GM19397 (cell line): ENCODE measurements at regions not wholly inside any gene's neighbourhood (a gene's known extent, or its start where the extent isn't known, plus 50 kb on each side); places are given as distances from the start of the nearest gene placed in this dataset.

ENCODE experiments used
- ATAC-seq: cut with Tn5 transposase; IDR thresholded peaks from one replicate; pipeline ENCODE4 v1.9.1; 2021; ENCODE audit warnings: mild to moderate bottlenecking, moderate library complexity; ENCODE audit not compliant: unreplicated experiment

DNA sequence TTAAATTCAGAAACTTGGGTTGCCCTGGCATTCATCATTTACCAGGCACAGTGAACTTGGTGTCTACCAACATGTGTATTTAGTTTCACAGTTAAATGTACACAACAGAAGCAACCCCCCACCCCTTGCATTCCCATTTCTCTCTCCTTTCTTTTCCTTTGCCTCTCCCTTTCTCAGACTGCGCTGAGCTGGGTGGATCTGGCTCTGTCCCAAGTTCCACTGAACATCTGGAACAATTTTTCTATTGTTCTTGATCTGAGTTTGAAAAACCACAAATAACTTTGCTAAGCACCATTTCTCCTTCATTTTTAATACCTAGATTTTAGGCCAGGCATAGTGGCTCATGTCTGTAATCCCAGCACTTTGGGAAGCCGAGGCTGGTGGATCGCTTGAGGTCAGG, 242.2 kb downstream of the ABHD5 start:
- no peak for ATAC-seq

DNA sequence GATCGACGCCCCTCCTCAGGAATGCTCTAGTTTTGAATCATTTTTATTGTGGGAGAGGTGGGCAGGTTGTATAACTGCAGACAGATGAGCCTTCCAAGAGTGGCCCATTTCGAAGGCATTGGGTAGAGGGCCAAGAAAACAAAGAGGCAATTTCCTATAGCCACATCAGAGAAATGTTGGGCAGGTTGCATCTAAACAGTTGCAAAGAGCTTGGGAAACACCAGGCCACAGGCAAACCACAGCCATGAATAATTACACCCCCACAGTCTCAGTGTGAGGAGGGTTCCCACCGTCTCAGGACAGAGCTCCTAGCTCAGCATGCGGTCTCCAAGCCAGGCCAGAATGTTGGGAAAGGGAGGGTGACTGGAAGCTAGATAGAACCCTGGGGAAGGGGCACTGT, 257.3 kb downstream of the ABHD5 start:
- ATAC-seq, result no peak

DNA sequence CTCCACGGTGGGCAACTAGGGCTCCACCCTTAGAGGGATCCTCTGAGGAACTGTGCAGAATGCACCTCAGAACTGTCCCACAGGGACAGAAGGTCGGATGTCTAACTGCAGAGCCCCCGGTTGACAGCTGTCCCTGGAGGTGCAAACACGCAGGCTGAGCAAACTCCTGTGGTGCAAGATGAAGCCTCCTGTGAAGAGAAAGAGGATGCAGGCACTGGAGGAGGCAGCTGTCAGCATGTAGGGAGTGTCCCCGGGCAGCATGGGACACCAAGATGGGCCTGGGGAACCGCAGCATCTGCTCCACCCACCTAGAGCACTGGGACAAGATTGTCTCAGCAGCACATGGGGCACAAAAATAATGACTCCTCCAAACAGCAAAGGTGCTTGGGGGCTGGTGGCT, 258.9 kb downstream of the ABHD5 start:
- no peak for ATAC-seq

DNA sequence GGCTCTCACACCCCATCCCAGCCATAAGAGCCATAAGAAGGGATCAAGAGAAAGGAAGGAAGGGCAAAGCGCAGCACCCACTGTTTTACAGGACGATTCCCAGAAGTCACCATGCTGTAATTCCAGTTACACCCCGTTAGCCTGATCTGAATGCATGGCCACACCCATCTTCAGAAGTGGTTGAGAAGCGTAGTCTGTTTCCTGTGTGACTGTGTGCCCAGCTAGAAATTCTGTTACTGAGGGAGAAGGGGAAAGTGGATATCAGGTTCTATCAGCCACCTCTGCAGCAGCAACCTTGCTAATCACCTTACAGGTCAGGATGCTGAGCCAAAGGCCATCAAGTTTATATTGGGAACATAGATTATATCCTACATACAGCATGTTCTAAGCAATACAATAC, 260.0 kb downstream of the ABHD5 start:
- no peak for ATAC-seq

DNA sequence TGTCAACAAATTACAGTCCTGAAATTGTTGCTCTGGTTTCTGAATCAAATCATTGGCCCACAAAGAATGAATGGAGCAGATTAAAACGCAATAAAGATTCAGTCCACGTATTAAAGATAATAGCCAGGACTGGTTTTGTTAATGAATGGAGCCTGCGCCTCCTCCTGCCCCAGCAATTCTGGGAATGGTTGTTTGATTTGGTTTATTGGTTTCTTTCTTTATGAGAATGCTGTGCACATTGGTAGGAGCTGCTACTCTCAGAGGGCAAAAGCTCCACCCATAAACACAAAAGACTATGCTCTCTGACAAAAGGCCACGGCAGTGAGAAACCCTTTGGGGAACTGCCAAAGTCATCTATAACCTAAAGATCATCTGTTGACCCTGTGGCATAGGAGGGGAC, 261.1 kb downstream of the ABHD5 start:
- no peak for ATAC-seq

DNA sequence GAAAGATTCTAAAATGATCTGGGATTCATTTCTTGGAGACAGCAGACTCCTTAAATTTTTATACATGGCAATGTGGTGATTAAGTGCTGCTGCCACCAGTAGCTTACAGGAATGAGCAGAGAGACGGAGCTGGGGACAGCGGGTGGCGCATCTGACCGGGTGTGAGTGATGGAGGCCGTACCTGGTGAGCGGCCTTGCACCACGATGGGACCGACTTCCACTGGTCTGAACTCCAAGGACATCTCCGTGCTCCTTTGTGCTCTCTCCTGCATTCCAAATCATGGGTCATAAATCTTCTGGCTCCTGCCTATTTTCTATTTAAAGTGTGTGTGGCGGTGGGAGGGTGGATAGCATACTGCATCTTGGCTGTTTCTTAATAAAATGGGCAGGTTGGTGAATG, 262.6 kb downstream of the ABHD5 start:
- ATAC-seq, result no peak

DNA sequence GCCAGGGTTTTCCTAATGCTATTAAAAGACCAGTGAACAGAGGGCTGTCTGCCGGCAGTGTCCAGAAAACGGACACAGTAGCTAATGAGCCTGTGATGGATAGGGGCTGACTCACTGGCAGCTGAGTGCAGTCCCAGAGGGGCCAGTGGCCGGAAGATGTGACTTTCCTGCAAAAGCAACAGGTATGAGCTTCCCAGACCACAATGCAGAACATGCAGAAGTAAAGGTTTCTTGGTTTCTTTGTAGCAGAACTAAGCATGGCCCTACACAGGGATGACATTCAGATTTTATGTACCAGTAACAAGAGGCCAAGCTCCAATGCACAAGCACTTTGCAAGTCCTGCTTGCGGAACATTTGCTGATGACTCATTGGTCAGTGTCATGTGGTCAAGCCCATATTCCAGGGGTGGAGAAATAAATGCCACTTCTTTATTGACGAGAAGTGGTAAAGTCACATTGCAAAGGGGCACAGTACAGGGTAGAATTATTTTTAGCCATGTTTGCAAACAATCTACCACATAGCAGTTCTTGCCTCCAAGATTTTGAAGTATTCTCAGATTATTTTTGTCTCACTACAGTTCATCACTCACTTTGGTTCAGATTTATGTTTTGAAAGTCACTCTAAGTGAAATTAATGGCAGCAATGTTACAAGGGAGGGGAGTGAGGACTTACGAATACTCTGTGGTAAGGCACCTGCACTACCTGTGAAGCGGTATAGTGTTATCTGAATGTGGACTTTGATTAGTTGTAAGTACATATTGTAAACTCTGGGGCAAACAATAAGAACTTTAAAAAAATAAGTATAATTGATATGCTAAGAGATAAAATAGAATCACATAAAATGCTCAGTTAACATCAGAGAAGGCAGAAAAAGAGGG, 263.3 kb downstream of the ABHD5 start:
- ATAC-seq, result no peak

DNA sequence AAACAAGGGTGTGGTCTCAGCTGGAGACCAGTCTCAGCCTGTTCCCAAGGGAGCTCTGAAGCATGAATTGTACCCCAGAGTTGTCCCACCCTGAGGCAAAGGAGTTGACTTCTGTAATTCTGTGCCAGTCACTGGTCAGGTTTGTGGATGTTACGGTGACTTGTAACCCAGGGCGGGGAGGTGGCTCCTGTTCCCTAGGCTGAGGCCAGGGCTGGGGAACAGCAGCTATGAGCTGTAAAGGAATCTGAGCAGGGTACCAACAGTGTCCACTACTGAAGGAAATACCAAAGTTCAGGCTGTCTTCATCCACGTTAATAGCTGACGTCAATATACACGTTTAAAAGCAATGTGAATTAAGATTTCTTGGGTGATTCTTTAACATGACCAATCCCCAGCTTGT, 266.2 kb downstream of the ABHD5 start:
- no peak for ATAC-seq

DNA sequence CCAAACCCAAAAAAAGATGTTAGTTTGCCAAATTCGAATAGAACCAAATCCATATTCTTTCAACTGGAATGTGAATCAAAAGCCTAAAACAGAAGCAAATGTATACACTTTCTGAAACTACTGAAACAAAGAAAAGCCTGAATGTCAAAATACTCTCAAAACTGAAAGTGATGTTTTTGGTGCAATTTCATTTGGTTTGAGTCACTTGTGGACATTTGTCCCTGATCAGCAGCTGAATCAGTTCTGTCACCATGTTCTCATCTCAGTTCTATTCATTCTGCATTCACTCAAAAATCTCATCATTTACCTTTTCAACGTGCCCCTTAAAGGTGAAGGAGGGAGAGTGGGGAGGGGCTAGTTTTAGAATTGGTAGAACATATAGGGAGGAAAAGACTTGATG, 266.8 kb downstream of the ABHD5 start:
- no peak for ATAC-seq

DNA sequence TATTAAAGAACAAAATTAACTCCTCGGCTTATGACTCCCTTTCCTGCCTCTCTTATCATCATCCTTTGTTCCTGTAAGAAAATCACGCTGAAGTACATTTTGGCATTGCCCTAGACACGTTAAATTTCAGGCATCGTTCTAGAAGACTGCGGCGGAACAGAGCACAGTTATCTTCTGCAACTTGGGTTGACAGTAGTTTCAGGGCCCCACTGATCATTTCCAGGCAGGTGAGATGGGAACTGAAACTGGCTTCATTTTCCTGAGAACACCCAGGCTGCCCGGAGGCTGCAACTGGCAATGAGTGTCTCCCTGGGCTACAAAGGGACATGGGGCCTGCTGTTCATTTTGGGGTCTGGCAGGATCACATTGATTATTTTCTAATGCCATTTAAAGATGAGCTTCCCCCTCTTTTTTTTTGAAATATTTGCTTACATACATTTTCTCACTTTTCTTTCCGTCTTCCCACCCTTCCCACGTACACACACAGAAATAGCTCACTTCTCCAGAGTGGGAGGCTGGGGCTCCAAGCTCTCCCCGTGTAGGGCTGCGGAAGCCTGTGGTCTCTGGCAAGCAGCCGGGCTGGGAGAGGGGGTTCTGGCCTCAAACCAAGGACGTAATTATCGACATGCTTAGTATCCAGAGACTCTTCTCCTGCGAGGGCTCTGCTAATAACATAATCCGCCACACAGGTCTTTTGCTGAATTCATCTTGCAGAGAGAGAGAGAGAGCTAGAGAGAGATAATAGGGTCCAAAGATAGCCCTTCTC, 267.4 kb downstream of the ABHD5 start:
- ATAC-seq, result no peak

DNA sequence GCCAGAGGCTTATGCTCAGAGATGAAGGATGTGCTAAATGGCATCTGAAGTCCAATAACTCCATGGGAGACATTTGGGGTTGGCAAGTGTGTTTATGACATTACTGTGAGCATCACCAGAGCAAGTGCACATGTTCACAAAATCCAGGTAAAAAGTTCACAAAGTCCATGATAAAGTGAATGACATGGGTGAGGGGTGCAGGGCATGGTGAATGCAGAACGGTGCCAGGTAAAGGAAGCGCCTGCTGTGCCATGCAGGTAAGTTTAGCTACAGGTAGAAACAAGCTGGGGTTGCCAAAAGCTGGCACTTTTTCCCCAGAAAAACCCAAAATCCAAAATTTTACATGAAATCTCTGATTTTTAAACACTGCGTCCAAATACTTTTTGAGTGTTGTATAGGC, 268.2 kb downstream of the ABHD5 start:
- ATAC-seq, result no peak

DNA sequence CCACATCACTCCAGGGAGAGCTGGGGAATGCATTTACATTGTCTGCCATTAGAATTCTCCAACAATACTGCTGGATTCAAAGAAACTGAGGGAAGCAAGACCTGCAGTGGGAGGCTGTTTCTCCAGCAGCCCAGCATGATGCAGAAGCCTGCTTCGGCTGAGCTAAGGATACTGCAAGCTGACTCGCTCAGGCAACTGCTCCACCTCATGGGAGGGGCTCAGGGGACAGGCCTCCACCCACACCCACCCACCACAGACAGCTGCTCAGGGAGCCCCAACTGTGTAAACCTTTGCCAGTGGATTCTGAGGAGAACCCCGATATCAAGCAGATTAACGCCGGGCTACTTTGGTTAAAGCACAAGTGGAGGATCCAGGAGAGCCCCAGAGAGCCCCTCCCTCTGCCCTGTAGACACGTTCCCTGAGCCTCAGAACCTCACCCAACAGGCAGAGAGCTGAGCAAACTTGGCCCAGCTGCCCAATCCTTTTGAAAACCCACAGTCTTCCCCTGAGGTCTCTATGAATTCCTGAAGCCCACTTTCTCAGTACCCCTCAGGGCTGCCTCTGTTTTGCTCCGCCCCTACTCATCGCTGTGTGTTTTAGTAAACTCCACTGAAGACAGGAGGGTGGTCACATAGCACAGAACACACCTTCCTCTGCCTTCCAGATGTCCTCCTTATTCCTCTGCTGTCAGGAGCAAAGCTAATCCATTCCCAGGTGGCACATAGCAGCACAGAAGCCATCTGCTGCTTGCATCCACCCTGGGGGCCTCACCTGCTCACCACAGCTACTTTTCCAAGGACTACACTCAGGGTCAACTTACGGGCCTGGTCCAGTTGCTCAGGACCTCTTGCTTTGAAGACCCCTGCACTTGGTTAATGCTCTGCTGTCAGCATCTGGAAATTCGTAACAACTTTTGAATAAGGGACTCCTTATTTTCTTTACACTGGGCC, 269.0 kb downstream of the ABHD5 start:
- no peak for ATAC-seq

DNA sequence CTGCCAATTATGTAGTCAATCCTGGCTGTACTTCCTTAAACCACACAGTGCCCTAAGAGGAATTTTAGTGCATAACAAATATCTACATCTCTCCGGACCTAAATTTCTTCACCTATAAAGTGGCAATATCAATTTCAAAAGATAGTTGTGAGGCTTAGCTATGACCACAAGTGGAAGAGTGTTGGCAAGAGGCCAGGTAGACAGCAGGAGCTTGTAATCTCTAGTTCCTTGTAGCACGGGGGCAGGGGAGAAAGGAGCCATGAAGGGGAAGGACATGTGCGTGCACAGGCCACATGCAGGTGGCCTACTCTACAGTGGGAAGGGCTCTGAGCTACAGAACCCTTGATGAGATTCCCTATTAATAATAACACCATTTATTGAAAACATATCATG, 269.7 kb downstream of the ABHD5 start:
- ATAC-seq, result no peak

DNA sequence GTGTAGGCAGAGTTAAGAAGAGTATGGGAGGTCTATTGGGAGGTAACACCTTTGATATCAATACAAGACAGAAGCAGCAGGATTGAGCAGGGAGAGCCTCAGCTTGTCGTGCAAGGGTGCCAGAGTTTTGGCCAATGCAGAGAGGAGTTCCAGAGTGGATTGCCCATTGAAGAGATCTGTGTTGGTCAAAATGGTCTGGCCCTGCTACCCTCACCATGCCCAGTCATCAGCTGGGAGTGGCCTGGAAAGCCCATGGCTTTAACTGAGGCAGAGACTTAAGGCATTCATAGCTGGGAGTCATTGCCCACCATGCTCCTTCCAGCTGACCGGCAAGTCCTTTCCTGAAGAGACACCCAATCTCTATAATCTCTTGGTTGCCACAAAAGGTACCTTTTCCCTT, 271.3 kb downstream of the ABHD5 start:
- no peak for ATAC-seq

DNA sequence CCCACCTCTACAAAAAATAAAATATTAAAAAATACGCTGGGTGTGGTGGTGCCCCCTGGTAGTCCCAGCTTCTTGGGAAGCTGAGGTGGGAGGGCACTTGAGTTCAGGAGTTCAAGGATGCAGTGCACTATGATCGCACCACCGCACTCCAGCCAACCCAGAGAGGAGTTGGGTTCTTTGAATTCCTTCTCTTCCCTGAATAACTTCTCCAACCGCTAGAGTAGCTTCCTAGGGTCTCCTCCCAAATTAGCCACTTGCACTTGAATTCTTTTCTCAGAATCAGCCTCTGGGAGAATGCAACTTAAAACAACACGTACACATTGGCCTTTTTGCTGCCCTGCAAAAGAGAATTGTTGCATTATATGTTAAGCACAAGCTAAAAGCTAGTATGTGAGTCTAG, 272.5 kb downstream of the ABHD5 start:
- no peak for ATAC-seq

DNA sequence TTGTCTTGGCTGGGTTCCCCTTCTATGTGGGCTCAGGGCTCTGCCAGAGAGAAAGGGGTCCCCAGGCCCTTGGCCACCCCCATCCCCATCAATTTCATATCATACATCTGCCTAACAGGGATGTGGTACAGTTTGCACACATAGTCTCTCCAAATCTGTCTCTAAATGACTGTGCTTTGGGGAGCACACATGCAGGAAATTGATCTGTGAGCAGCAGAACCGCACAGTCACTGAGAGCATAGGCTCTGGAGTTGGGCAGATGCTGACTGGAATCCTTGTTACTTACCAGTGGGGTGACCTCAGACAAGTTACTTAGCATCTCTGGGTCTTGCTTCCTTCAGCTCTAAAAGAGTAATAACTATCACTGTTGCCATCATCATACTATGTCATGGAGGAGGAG, 273.9 kb downstream of the ABHD5 start:
- no peak for ATAC-seq

DNA sequence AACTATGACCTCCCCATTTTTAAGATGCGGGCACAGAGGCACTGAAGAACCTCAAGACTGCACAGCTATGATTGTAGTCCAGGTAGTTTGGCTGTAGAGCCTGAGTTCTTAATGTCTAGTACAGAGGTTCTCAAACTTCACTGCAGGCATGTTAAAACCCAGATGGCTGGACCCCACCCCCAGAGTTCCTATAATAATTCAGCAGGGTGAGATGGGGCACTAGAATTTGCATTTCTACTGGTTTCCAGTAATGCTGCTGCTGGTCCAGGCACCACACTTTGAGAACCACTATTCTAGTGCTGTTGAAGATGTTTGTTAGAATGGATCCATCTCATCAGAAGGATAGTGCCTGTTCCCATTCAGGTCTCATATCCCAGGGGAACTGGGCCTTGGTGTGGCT, 274.9 kb downstream of the ABHD5 start:
- ATAC-seq, result no peak

DNA sequence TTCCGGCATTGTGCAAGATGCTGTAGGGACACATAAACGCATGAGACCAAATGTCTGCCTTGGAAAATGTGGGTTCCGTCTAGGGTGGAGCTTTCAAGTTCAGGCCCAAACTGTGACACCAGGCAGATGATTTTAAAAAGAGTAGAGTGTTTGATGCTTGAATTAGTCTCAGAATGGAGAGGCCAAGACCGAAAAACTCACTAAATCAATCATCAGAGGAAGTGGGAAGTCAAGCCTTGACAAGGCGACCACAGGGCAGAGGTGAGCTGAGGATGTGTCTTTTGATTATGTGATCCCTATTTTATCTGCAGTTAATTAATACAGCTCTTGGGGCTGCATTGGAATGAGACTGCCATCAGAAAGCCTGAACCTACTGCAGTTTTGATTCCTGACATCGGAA, 275.4 kb downstream of the ABHD5 start:
- ATAC-seq, result no peak

DNA sequence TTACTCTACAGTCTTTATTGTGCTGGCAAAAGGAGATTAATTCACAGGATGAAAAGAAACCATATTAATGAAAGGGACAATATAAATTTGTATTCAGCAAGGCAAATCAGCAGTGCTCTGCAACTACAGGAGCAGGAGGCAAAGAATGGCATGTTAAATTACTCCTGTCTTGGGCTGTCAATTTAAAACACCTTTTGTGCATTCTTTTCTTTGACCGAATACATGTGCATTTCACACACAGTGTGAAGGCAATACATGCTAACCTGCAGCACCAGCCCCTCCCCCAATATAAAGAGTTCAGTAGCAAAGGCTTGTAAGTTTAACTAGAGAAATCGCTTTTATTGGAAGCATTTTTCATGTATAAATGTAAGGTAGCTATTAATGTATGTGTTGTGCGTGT, 275.2 kb upstream of the TOPAZ1 start:
- ATAC-seq, result no peak

DNA sequence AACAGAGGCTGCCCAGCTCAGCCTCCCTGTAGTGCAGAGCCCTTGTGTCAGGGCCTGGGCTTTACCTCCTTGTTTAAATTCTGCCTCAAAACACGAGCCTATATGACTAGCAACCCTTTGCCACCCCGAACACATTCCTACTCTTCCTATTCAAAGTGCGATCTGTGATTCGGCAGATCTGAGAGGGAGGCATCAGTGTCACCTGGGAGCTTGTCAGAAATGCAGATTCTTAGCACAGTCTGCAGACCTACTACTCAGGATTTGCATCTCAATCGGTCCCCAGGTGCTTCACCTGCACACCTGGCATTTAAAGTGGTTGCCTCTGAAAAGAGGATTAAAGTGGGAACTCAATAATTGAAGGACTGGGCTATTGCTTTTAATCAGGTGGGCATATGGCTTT, 273.2 kb upstream of the TOPAZ1 start:
- no peak for ATAC-seq

DNA sequence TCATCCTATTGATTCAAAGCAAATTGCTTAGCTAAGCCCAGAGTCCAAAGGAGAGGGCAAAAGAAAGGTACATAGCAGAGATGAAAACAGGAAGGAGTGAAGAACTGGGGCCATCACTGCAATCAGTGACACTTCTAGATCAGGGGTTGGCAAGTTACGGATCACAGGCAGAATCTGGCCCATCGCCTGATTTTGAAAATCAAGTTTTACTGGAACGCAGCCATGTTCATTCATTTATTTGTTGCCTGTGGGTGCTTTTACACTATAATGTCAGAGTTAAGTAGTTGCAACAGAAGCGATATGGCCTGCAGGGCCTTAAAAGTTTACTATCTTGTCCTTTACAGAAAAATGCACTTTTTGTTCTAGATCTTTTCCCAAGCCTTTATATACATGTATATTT, 271.7 kb upstream of the TOPAZ1 start:
- ATAC-seq, result no peak
